ENCODE measurements at regions not wholly inside any gene's neighbourhood (a gene's known extent, or its start where the extent isn't known, plus 50 kb on each side); places are given as distances from the start of the nearest gene placed in this dataset.

- TF ChIP-seq CTCF (IDR thresholded peaks at IDR 0.05; ENCODE audit: low read depth, low read length, poor library complexity, severe bottlenecking) (no peak), EZH2phosphoT487 (IDR thresholded peaks at IDR 0.05; ENCODE audit: borderline replicate concordance, low read length) (no peak)
These were observed 163.6 kb upstream of the TARS1 start for GRCh38 chr5:33277061-33277650.

Measured in DOHH2 (cell line).